ENCODE measurements at regions not wholly inside any gene's neighbourhood (a gene's known extent, or its start where the extent isn't known, plus 50 kb on each side); places are given as distances from the start of the nearest gene placed in this dataset.

GRCh38 chr12:24083838-24084237 is 134.4 kb upstream of the SOX5 start:
- no peak for DNase-seq (ENCODE audit: low read depth in 2 of 2)

- no peak for DNase-seq (ENCODE audit: low read depth in 2 of 2)
These were observed 132.1 kb upstream of the SOX5 start for GRCh38 chr12:24081606-24082005.

- no peak for DNase-seq (ENCODE audit: low read depth in 2 of 2)
These were observed 131.6 kb upstream of the SOX5 start for GRCh38 chr12:24081092-24081529.

- no peak for DNase-seq (ENCODE audit: low read depth in 2 of 2)
These were observed 131.0 kb upstream of the SOX5 start for GRCh38 chr12:24080465-24080864.

GRCh38 chr12:24079083-24079482 is 129.6 kb upstream of the SOX5 start:
- DNase-seq (ENCODE audit: low read depth in 2 of 2): no peak

GRCh38 chr12:24078318-24078765 is 128.9 kb upstream of the SOX5 start:
- no peak for DNase-seq (ENCODE audit: low read depth in 2 of 2)

- no peak for DNase-seq (ENCODE audit: low read depth in 2 of 2)
These were observed 127.7 kb upstream of the SOX5 start for GRCh38 chr12:24077161-24077560.

GRCh38 chr12:24075650-24076049 is 126.2 kb upstream of the SOX5 start:
- no peak for DNase-seq (ENCODE audit: low read depth in 2 of 2)

GRCh38 chr12:24073170-24073810 is 123.8 kb upstream of the SOX5 start:
- DNase-seq (ENCODE audit: low read depth in 2 of 2): no peak

GRCh38 chr12:24072302-24072701 is 122.8 kb upstream of the SOX5 start:
- DNase-seq (ENCODE audit: low read depth in 2 of 2): no peak

- DNase-seq (ENCODE audit: low read depth in 2 of 2): no peak
These were observed 122.4 kb upstream of the SOX5 start for GRCh38 chr12:24071842-24072241.

GRCh38 chr12:24069532-24070395 is 120.3 kb upstream of the SOX5 start:
- no peak for DNase-seq (ENCODE audit: low read depth in 2 of 2)

GRCh38 chr12:24066865-24067264 is 117.4 kb upstream of the SOX5 start:
- no peak for DNase-seq (ENCODE audit: low read depth in 2 of 2)

- DNase-seq (ENCODE audit: low read depth in 2 of 2): no peak
These were observed 116.6 kb upstream of the SOX5 start for GRCh38 chr12:24066097-24066496.

GRCh38 chr12:24062642-24063245 is 113.3 kb upstream of the SOX5 start:
- no peak for DNase-seq (ENCODE audit: low read depth in 2 of 2)

- DNase-seq (ENCODE audit: low read depth in 2 of 2): no peak
These were observed 110.6 kb upstream of the SOX5 start for GRCh38 chr12:24060089-24060488.

GRCh38 chr12:24057920-24058476 is 108.5 kb upstream of the SOX5 start:
- DNase-seq (ENCODE audit: low read depth in 2 of 2): no peak

- no peak for DNase-seq (ENCODE audit: low read depth in 2 of 2)
These were observed 106.3 kb upstream of the SOX5 start for GRCh38 chr12:24055747-24056146.

- DNase-seq (ENCODE audit: low read depth in 2 of 2): no peak
These were observed 104.9 kb upstream of the SOX5 start for GRCh38 chr12:24054416-24054815.

GRCh38 chr12:24049728-24050127 is 100.3 kb upstream of the SOX5 start:
- no peak for DNase-seq (ENCODE audit: low read depth in 2 of 2)

GRCh38 chr12:24049101-24049500 is 99.6 kb upstream of the SOX5 start:
- DNase-seq (ENCODE audit: low read depth in 2 of 2): no peak

- no peak for DNase-seq (ENCODE audit: low read depth in 2 of 2)
These were observed 99.0 kb upstream of the SOX5 start for GRCh38 chr12:24048446-24048845.
